Tibial artery (tissue), 4 donors: ENCODE measurements at regions not wholly inside any gene's neighbourhood (a gene's known extent, or its start where the extent isn't known, plus 50 kb on each side); places are given as distances from the start of the nearest gene placed in this dataset.

Source experiments
- DNase-seq, 2 donors: peaks; one replicate each; pipeline ENCODE4 v3.0.0-alpha.2; 2019
- H3K27ac ChIP-seq, 2 donors: fragments of 200-600 bp; sonication (generic) in 1 of 2; 1 replicate in 1 of 2; 2 replicates in 1 of 2; pipeline ENCODE4 v1.5.1; 2018 to 2019; ENCODE audit warnings: mild to moderate bottlenecking in 1 of 2
- H3K27me3 ChIP-seq, 2 donors: fragments of 200-600 bp; sonication (generic) in 1 of 2; one replicate each; pipeline versions ENCODE4 v1.5.1 to v1.6.0; 2016 to 2019
- H3K36me3 ChIP-seq, 3 donors: fragments of 200-600 bp; sonication (generic) in 2 of 3; one replicate each; pipeline ENCODE4 v1.5.1; 2016 to 2019; ENCODE audit warnings: mild to moderate bottlenecking in 2 of 3
- H3K4me1 ChIP-seq, 4 donors: fragments of 200-600 bp; sonication (generic) in 2 of 4; 1 replicate in 3 of 4; 2 replicates in 1 of 4; pipeline ENCODE4 v1.5.1; 2016 to 2019
- H3K4me3 ChIP-seq, 2 donors: fragments of 200-600 bp; sonication (generic) in 1 of 2; 1 replicate in 1 of 2; 2 replicates in 1 of 2; pipeline ENCODE4 v1.5.1; 2018 to 2019; ENCODE audit warnings: mild to moderate bottlenecking in 2 of 2
- H3K9me3 ChIP-seq, 3 donors: fragments of 200-600 bp; sonication (generic) in 1 of 3; one replicate each; pipeline ENCODE4 v1.5.1; 2016 to 2019
- CTCF ChIP-seq, 2 experiments: fragments of 200-600 bp in 1 of 2; fragments of 450-650 bp in 1 of 2; IDR thresholded peaks; one replicate each; pipeline ENCODE4 v1.5.1; 2017 to 2019; ENCODE audit warnings: antibody characterized with exemption in 2 of 2, mild to moderate bottlenecking in 1 of 2, moderate library complexity in 1 of 2
- intact Hi-C: fragments of 100-400 bp; cut with DNase I; formaldehyde crosslinking; loops from one replicate; pipeline ENCODE4 v1.15.0; 2023; ENCODE audit warnings: low total_unique reads

- peaks cover 0 to 16% (median 4%) of the 10 kb centered on the region in 3 donors for H3K9me3 ChIP-seq
- H3K36me3 ChIP-seq, result no peaks in the 10 kb centered on the region
- no peaks in the 10 kb centered on the region for H3K4me1 ChIP-seq
- H3K4me3 ChIP-seq, result no peak overlapping the region
- no peak for DNase-seq
- TF ChIP-seq CTCF (IDR thresholded peaks at IDR 0.05), result no peak
- intact Hi-C loops, result no loop called here
- H3K27me3 ChIP-seq, result no peaks in the 10 kb centered on the region
- H3K27ac ChIP-seq, result no peak overlapping the region
Observed at GRCh38 chr1:147444381-147444780, 96.9 kb upstream of the BCL9 start.

GRCh38 chr1:147451628-147452027, 89.7 kb upstream of the BCL9 start:
- no peak for TF ChIP-seq CTCF (IDR thresholded peaks at IDR 0.05)
- Histone ChIP-seq H3K4me3 (no peak overlapping the region), H3K27ac (no peak overlapping the region), H3K36me3 (no peaks in the 10 kb centered on the region), H3K4me1 (no peaks in the 10 kb centered on the region), H3K9me3 (no peaks in the 10 kb centered on the region), H3K27me3 (no peaks in the 10 kb centered on the region)
- DNase-seq, result no peak
- intact Hi-C loops, result no loop called here

GRCh38 chr1:147452809-147453208, 88.5 kb upstream of the BCL9 start:
- intact Hi-C loops, result no loop called here
- Histone ChIP-seq H3K27ac (no peak overlapping the region), H3K9me3 (no peaks in the 10 kb centered on the region), H3K27me3 (no peaks in the 10 kb centered on the region), H3K4me1 (no peaks in the 10 kb centered on the region), H3K36me3 (no peaks in the 10 kb centered on the region), H3K4me3 (no peak overlapping the region)
- TF ChIP-seq CTCF (IDR thresholded peaks at IDR 0.05), result no peak
- no peak for DNase-seq

GRCh38 chr1:147463022-147463421, 78.3 kb upstream of the BCL9 start:
- H3K36me3 ChIP-seq, result no peaks in the 10 kb centered on the region
- H3K27me3 ChIP-seq, result no peaks in the 10 kb centered on the region
- H3K4me3 ChIP-seq, result no peak overlapping the region
- no peak overlapping the region for H3K27ac ChIP-seq
- intact Hi-C loops, result no loop called here
- no peak for DNase-seq
- no peaks in the 10 kb centered on the region for H3K4me1 ChIP-seq
- no peak for TF ChIP-seq CTCF (IDR thresholded peaks at IDR 0.05)
- peaks cover 0 to 8% (median 6%) of the 10 kb centered on the region in 3 donors for H3K9me3 ChIP-seq

- no peak for DNase-seq
- Histone ChIP-seq H3K27ac (no peak overlapping the region), H3K4me3 (no peak overlapping the region), H3K36me3 (no peaks in the 10 kb centered on the region), H3K27me3 (peaks cover 0 to 6% of the 10 kb centered on the region in 2 donors), H3K4me1 (no peaks in the 10 kb centered on the region), H3K9me3 (peaks cover 0 to 8% (median 6%) of the 10 kb centered on the region in 3 donors)
- intact Hi-C loops, result no loop called here
- no peak for TF ChIP-seq CTCF (IDR thresholded peaks at IDR 0.05)
Observed at GRCh38 chr1:147466543-147466942, 74.8 kb upstream of the BCL9 start.

- Histone ChIP-seq H3K4me3 (no peak overlapping the region), H3K27ac (no peak overlapping the region), H3K9me3 (peaks cover 0 to 8% (median 6%) of the 10 kb centered on the region in 3 donors), H3K36me3 (no peaks in the 10 kb centered on the region), H3K4me1 (peaks cover 0 to 5% (median 0%) of the 10 kb centered on the region in 4 donors), H3K27me3 (peaks cover 0 to 6% of the 10 kb centered on the region in 2 donors)
- intact Hi-C loops, result no loop called here
- no peak for TF ChIP-seq CTCF (IDR thresholded peaks at IDR 0.05)
- no peak for DNase-seq
Observed at GRCh38 chr1:147470079-147470478, 71.2 kb upstream of the BCL9 start.
